OCI-LY3 (cell line): ENCODE measurements at regions not wholly inside any gene's neighbourhood (a gene's known extent, or its start where the extent isn't known, plus 50 kb on each side); places are given as distances from the start of the nearest gene placed in this dataset.

Experiments
- H2AFZ ChIP-seq: fragments of 200-600, 300-600 bp; shearing (Covaris generic); 2 replicates; pipeline ENCODE4 v1.6.0; 2014; ENCODE audit warnings: antibody characterized with exemption, low read depth, low read length
- H3K27ac ChIP-seq: fragments of 200-600, 300-600 bp; sonication (generic); 2 replicates; pipeline ENCODE4 v1.5.1; 2014; ENCODE audit warnings: mild to moderate bottlenecking, low read length, moderate library complexity, mixed read lengths
- H3K27me3 ChIP-seq: fragments of 200-600, 300-600 bp; sonication (generic); 2 replicates; pipeline ENCODE4 v1.6.1; 2014; ENCODE audit warnings: low read depth, low read length, mixed read lengths
- H3K36me3 ChIP-seq: fragments of 200-600, 300-600 bp; sonication (generic); replicated peaks from 2 replicates; pipeline ENCODE3; 2014; ENCODE audit warnings: low read depth, low read length, mixed read lengths
- H3K4me1 ChIP-seq: fragments of 300-600, 200-600 bp; sonication (generic); 2 replicates; pipeline ENCODE4 v1.6.1; 2014; ENCODE audit warnings: low read length, mixed read lengths
- H3K4me2 ChIP-seq: fragments of 200-600, 300-600 bp; sonication (generic); 2 replicates; pipeline ENCODE4 v1.6.1; 2014; ENCODE audit warnings: low read length, mixed read lengths
- H3K4me3 ChIP-seq: fragments of 300-600, 200-600 bp; sonication (generic); 2 replicates; pipeline ENCODE4 v1.5.1; 2014; ENCODE audit warnings: antibody characterized with exemption, mild to moderate bottlenecking, low read length, moderate library complexity
- H3K79me2 ChIP-seq: fragments of 300-600, 200-600 bp; shearing (Covaris generic); 2 replicates; pipeline ENCODE4 v1.6.1; 2014; ENCODE audit warnings: mild to moderate bottlenecking, low read length, mixed read lengths
- H3K9ac ChIP-seq: fragments of 300-600, 200-600 bp; shearing (Covaris generic); 2 replicates; pipeline ENCODE4 v1.6.0; 2014; ENCODE audit warnings: mild to moderate bottlenecking, low read length, moderate library complexity
- H3K9me3 ChIP-seq: fragments of 200-600, 300-600 bp; shearing (Covaris generic); 2 replicates; pipeline ENCODE4 v1.6.1; 2014; ENCODE audit warnings: low read length, mixed read lengths; ENCODE audit not compliant: insufficient read depth
- H4K20me1 ChIP-seq: fragments of 200-600, 300-600 bp; sonication (generic); 2 replicates; pipeline ENCODE4 v1.6.1; 2016; ENCODE audit warnings: low read length, mixed read lengths; ENCODE audit not compliant: insufficient read depth
- CTCF ChIP-seq: fragments of 200-600, 300-600 bp; sonication (generic); IDR thresholded peaks from 2 replicates; pipeline ENCODE4 v1.5.1; 2014; ENCODE audit warnings: antibody characterized with exemption, low read length, low read depth
- EZH2phosphoT487 ChIP-seq: fragments of 200-600 bp; shearing (Covaris generic); IDR thresholded peaks from 2 replicates; pipeline ENCODE4 v1.6.1; 2018; ENCODE audit warnings: antibody characterized with exemption, mixed run types, low read depth

GRCh38 chr21:15379776-15380175, 315.0 kb upstream of the NRIP1 start:
- Histone ChIP-seq H3K9ac (no peak overlapping the region), H3K27me3 (no peaks in the 10 kb centered on the region), H4K20me1 (no peaks in the 10 kb centered on the region), H3K27ac (no peak overlapping the region), H3K9me3 (no peaks in the 10 kb centered on the region), H3K4me2 (no peak overlapping the region), H2AFZ (no peak overlapping the region), H3K4me3 (no peak overlapping the region), H3K36me3 (no peaks in the 10 kb centered on the region), H3K4me1 (no peaks in the 10 kb centered on the region), H3K79me2 (no peaks in the 10 kb centered on the region)
- TF ChIP-seq CTCF (no peak), EZH2phosphoT487 (no peak)

- no peaks in the 10 kb centered on the region for H4K20me1 ChIP-seq
- no peak overlapping the region for H2AFZ ChIP-seq
- H3K4me2 ChIP-seq: no peak overlapping the region
- no peaks in the 10 kb centered on the region for H3K36me3 ChIP-seq
- H3K27me3 ChIP-seq: no peaks in the 10 kb centered on the region
- no peak overlapping the region for H3K9ac ChIP-seq
- H3K4me1 ChIP-seq: no peaks in the 10 kb centered on the region
- H3K4me3 ChIP-seq: no peak overlapping the region
- H3K9me3 ChIP-seq: no peaks in the 10 kb centered on the region
- TF ChIP-seq CTCF: no peak
- no peaks in the 10 kb centered on the region for H3K79me2 ChIP-seq
- H3K27ac ChIP-seq: no peak overlapping the region
Observed at GRCh38 chr21:15383588-15383987, 318.8 kb upstream of the NRIP1 start.

- TF ChIP-seq EZH2phosphoT487 (no peak), CTCF (no peak)
- H3K9ac ChIP-seq: no peak overlapping the region
- H4K20me1 ChIP-seq: no peaks in the 10 kb centered on the region
Observed at GRCh38 chr21:15390049-15390448, 325.2 kb upstream of the NRIP1 start.

GRCh38 chr21:15397258-15397657, 332.5 kb upstream of the NRIP1 start:
- Histone ChIP-seq H3K4me1 (no peaks in the 10 kb centered on the region), H3K27me3 (no peaks in the 10 kb centered on the region), H3K4me3 (no peak overlapping the region), H3K9me3 (no peaks in the 10 kb centered on the region), H4K20me1 (no peaks in the 10 kb centered on the region), H3K36me3 (no peaks in the 10 kb centered on the region), H3K79me2 (no peaks in the 10 kb centered on the region), H2AFZ (no peak overlapping the region), H3K4me2 (no peak overlapping the region), H3K9ac (no peak overlapping the region), H3K27ac (no peak overlapping the region)
- TF ChIP-seq EZH2phosphoT487 (no peak), CTCF (no peak)

More at GRCh38 chr21:15390049-15390448, 325.2 kb upstream of the NRIP1 start:
- Histone ChIP-seq H3K27me3 (no peaks in the 10 kb centered on the region), H2AFZ (no peak overlapping the region), H3K79me2 (no peaks in the 10 kb centered on the region), H3K9me3 (no peaks in the 10 kb centered on the region), H3K27ac (no peak overlapping the region), H3K36me3 (no peaks in the 10 kb centered on the region), H3K4me1 (no peaks in the 10 kb centered on the region), H3K4me3 (no peak overlapping the region), H3K4me2 (no peak overlapping the region)
